NCI-H2029 (cell line): ENCODE measurements at regions not wholly inside any gene's neighbourhood (a gene's known extent, or its start where the extent isn't known, plus 50 kb on each side); places are given as distances from the start of the nearest gene placed in this dataset.

Experiments used
- DNase-seq: peaks from one replicate; lab custom pipeline; 2025; lab: John Stamatoyannopoulos, UW

DNA sequence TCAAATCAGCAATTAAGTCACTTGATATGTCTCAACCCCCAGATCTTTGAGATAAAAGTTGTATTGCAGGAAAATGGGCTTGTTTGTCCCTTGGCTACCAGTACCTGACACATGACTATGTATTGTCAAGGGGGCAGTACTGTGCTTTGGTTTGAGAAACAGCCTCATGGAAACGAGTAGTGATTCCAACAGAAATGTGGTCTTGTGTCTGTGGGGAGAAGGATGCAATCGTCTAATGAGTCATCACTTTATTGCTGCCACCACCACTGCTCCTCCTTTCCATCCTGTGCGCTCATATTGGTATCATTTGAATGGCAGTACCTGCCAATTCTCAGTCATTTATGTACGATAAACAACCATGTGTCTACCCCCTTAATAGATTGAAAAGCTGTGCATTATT is 72.8 kb upstream of the ARHGAP5 start:
- no peak for DNase-seq

DNA sequence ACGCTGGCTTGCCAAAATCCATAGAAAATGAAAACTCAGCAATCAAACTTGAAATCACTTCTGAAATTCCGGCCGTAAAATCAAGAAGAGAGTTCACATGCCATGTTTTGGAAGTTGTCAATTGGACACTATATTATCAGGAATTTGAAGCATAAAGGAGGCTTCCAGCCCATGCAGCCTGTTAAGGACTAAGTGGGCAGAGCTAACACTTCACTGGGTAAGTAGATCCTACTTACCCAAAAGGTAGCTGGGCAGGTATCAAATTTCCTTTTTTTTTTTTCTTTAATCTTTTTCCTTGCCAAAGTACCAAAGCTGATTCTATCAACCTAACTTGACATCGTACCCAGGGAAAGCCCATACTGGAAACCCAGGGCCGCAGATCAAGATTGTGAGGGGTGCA is 71.5 kb upstream of the ARHGAP5 start:
- peak; percentile 59 for DNase-seq

- peak; percentile 61 for DNase-seq
Observed at GRCh38 chr14:32006263-32007110, 70.6 kb upstream of the ARHGAP5 start.

- DNase-seq: no peak
Observed at GRCh38 chr14:32007755-32008362, 69.2 kb upstream of the ARHGAP5 start.

GRCh38 chr14:32008602-32009193 is 68.4 kb upstream of the ARHGAP5 start:
- DNase-seq: no peak

GRCh38 chr14:32009221-32009975 is 67.7 kb upstream of the ARHGAP5 start:
- no peak for DNase-seq

GRCh38 chr14:32009976-32010581 is 67.0 kb upstream of the ARHGAP5 start:
- no peak for DNase-seq

DNA sequence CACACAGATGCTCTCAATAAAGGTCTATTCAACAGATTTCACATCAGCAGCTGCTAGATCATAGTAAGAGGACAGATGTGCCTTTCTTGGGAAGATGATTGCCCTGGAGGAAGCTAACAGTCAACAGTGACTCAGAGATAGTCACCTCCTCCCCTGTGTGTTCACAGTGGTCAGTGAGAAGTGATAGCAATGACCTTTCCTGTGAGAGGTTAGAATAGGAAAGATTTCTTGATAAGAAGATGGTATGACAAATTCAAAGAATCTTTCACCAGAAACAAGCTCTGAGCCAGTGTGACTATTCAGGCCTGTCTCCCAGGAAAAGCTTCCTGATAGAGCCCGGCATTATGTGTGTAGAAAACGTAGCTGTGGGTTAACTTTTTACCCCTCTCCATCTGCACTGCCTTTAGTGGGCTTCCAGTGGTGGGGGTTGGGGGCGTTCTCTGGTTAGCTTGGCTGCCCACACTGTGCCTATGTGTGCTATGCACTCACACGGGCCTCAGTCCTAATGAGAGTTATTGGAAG is 66.4 kb upstream of the ARHGAP5 start:
- DNase-seq: no peak

- no peak for DNase-seq
Observed at GRCh38 chr14:32011225-32011624, 65.9 kb upstream of the ARHGAP5 start.

GRCh38 chr14:32012062-32012461 is 65.0 kb upstream of the ARHGAP5 start:
- DNase-seq: no peak

- DNase-seq: no peak
Observed at GRCh38 chr14:32012571-32012970, 64.5 kb upstream of the ARHGAP5 start.

GRCh38 chr14:32013083-32013482 is 64.0 kb upstream of the ARHGAP5 start:
- DNase-seq: no peak

DNA sequence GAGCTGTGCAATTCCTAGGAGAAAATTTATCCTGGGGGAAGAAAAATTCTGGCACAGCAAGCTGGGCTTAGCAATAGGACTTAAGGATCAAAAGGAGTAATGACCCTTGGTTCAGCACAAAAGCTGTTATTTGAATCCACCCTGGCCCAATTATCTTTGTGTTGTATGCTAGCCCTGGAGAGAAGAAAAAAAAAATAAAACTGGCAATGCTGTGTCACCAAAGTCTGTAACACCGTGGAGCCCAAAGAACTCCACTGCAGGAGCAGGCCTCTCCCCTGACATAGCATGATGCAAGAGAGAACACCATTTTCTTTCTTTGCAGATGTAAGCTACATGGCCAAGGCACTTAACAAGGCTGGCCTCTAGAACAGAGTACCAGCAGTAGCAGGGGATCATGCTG is 63.0 kb upstream of the ARHGAP5 start:
- no peak for DNase-seq

DNA sequence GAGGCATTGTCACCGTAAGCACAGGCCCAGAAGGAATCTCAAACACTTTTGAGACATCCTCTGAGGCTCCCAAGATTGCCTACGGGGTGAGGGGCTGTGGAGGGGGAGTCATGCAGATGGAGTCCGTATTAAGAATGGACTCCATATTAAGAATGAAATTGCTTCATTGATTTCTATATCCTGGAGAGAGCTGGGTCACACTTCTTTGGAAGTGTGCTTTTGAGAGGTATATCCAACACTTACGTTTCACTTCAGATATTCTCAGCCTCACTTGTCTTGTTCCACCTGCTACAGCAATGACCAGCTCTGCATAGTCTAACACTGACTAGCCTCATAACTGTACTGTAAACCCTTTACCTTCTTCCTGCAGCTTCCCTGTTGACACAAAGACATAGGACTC is 62.6 kb upstream of the ARHGAP5 start:
- no peak for DNase-seq

DNA sequence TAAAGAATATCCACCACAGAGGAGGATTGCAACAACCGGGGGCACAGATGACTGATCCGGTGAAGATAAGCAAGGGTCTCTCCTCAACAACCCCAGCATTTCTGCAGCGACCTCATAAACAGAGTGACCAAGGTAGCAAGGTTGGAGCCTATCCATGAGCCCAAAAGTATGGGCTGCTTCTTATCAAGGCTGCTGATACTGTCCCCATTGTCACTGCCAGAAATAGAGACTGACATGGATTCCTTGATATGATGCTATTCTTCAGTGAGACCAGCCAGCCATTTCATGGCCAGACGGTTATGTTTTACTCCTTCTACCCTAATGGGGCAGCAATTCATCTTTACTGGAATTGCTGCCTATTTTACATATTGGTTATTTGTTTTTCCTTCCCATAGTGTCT is 61.9 kb upstream of the ARHGAP5 start:
- no peak for DNase-seq

GRCh38 chr14:32017587-32017986 is 59.5 kb upstream of the ARHGAP5 start:
- DNase-seq: no peak

- DNase-seq: no peak
Observed at GRCh38 chr14:32018391-32019092, 58.6 kb upstream of the ARHGAP5 start.

DNA sequence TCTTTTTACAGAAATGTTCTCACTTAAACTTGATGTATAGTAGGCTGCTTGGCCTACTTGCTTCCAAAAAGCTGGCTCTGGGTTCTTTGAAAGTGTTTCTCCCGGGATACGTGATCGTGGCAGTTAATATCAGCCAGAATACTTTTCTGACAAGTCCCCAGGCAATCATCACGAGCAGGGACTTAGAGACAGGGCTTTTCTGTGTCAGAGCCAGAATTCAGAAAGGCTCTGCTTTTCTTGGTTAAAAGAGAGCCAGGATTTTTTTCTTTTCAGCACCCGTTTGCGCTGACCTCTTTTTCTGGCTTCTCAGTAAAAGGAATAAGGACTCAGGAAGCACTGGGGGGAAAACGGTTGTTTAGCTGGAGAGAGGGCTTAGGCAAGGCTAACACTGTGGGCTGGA is 57.8 kb upstream of the ARHGAP5 start:
- DNase-seq: no peak

GRCh38 chr14:32020882-32021281 is 56.2 kb upstream of the ARHGAP5 start:
- DNase-seq: no peak

- DNase-seq: no peak
Observed at GRCh38 chr14:32021341-32021740, 55.8 kb upstream of the ARHGAP5 start.

- DNase-seq: no peak
Observed at GRCh38 chr14:32022525-32022924, 54.6 kb upstream of the ARHGAP5 start.
